ENCODE measurements at regions not wholly inside any gene's neighbourhood (a gene's known extent, or its start where the extent isn't known, plus 50 kb on each side); places are given as distances from the start of the nearest gene placed in this dataset.
A peak's percentile ranks its signal among the peaks of the same experiment; 100 is the strongest.

DNA sequence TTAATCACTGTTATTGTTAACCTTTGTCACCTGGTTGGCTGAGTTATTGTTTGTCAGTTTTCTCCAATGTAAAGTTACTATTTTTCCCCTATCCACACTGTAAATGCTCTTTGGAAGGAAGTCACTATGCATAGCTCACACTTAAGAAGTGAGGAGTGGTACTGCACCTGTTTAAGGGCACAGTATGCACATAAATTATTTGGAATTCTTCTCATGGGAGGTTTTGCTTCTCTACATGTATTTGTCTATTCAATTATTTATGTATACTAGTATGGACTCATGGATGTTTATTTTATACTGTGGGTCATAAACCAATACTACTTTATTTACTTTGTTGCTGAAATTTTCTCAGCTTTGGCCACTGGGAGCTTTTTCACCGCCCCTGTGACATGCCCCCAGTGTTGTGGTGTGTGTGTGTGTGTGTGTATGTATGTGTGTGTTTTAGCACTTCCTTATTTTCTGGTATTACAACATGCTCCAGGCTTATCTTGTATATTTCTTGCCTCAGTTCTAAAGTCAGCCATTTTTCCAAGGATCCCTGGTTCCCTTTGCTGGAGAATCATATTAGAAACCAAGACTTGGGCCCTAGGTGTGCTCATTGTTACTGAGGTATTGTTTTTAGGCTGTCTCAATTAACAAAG lies 290.5 kb downstream of the KBTBD8 start:
- DNase-seq (ENCODE audit: low read depth, low spot score) = no peak

DNA sequence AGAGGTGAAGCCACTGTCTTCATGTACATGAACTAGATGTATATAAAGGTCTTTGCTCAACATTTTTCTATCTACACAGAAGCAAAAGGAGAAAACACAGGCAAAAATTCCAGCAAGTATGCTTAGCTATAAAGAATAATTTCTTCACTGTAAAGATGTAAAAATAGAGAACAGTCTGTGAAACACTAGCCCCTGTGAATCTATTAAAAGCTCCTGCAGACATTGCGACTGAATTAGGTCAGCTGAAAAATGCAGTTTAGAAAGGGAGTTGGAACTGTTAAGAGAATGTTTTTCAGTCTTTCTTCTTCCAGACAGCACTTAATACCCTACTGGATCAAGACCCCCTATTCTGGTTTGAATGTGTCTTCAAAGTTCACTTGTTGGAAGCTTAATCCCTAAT lies 291.5 kb downstream of the KBTBD8 start:
- DNase-seq (ENCODE audit: low read depth, low spot score) = no peak

DNA sequence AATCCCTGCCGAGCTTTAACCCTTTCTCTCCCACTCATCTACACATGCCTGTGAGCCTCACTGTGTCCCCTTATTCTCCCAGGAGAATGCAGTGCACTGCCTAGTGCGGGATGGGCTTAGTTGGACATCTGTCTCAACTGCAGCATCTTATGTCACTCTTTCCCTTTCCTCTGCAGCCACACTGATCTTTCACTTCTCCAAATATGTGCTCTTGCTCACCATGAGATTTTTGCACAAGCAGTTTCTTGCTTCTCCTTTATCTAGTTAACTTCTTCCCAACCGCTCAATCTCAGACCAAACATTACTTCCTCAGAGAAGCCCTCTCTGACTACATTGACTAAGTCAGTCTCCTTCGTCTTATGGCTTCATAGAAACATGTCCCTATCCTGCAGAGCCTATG lies 292.3 kb downstream of the KBTBD8 start:
- DNase-seq (ENCODE audit: low read depth, low spot score) = no peak

DNA sequence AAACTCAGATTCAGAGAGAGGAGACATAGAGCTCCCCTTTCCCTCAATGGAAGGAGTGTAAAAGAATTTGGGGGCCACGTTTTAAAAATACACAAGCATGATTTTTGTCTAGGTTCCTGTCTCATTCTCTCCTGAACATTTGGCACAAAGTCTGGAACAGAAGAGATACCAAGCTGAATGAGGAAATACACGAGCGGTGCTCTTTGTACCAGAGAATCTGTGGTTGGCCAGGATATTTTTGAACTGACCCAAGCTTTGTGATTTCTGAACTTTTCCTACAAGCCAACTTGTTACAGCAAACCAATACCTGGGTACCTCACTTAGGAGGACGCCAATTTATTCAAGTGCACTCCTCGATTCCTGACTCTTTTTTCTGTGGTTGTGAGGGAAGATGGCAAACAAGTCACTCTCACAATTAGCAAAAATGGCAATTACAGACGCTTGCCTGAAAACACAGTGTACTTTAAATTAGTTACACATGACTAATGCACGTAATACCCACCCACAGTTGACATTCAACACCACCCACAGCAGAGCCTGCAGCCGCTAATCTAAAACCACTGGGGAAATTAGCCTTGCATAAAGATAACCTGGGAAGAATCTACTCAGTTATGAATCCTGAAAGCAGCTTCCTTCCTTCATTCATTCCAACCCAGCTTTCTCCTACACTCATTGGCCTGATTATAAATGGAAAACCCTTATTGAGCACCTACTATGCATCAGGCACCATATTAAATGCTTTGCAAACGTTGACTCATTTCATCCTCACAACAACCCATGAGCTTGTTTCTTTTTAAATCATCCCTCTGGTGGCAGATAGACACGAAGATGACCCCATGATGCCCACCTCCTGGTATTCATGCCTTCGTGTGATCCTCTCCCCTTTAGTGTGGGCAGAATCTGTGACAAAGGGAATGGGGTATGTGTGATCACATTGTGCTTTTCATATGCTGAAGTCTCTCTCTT lies 293.5 kb downstream of the KBTBD8 start:
- no peak for DNase-seq (ENCODE audit: low read depth, low spot score)

DNA sequence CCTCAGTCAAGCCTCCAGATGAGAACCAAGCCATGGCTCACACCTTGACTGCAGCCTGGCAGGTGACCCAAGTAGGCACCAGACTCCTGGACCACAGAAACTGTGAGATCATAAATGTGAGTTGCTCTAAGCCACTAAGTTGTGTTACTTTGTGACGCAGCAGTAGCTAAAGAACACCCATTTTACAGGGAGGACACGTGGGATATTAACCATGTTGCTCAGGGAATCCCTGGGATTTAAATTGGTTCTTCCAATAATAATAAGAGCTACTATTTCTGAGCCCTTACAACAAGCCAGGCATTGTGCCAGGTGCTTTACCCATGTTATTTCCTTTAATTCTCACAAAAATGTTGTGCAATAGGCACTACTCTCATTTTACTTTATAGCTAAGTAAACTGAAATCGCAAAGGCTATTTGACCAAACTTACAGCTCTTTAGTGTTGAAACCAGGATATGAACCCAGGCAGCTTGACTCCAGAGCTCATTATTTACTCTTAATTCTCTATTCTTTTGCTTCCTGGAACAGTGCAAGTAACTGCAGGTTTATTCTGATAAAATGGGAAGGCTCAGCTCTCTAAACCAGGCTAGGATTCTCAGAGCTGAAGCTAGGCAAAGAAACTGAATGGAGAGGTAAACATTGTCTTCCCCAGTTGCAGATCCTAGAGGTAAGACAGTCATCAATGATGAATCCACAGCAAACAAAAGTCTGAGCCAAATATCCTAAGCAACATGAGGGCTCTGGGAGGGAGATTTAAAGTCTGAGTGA lies 294.4 kb downstream of the KBTBD8 start:
- DNase-seq (ENCODE audit: low read depth, low spot score) = no peak

DNA sequence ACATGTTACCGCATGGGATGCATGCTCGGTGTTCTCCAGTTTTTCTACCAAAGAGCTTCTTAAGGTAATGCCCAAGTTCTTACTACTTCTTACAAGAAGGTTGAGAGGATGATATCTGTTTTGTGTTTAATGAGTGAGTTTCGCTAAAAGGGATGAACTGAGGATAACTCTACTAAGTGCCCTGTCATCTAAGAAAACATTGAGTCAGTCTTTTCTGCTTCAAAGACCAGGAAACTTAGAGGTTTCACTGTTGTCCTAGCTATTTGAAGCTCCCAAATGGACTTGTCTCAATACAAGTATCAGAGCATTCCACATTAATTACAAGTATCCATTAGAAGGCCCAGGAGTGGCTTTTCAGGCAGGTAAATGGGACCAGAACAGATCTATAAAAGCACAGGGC lies 296.2 kb downstream of the KBTBD8 start:
- DNase-seq (ENCODE audit: low read depth, low spot score) = no peak

DNA sequence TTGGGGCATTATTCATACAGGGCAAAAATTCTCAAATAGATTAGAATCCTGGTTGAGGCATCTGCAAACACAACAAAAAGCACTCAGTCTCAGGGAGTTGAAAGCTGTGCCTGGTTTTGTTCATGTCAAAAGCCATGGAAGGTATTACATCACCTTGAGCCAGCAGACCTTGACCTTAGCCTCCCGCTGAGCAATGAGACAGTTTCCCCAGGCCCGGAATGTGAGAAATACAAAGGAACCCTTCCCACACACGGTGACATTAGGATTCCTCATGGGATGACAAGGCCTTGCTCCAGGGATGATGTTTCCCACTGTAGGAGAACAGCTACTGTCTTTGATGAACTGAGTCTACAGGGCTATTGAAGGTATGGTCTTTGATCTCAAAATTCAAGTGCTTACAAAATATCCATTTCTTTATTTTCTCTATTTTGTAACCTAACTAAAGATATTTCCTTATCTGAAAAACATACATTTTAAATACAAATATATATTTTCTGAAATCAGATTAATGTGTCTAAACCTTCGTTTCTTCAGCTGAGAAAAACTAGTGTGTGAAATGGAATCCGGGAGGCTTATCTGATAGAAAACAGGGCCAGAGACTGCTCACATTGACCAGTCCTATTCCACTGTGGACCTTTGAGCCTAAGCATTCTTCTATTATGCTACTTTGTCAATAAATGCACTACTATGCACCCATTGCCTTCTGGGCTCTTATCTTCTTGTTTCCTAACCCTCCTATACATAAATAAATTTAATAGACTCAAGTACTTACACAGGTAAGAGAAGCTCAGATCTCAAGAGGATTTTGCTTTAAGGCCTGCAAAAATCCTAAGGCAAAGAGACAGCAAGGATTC lies 298.2 kb downstream of the KBTBD8 start:
- peak; percentile 78 for DNase-seq (ENCODE audit: low read depth, low spot score)

DNA sequence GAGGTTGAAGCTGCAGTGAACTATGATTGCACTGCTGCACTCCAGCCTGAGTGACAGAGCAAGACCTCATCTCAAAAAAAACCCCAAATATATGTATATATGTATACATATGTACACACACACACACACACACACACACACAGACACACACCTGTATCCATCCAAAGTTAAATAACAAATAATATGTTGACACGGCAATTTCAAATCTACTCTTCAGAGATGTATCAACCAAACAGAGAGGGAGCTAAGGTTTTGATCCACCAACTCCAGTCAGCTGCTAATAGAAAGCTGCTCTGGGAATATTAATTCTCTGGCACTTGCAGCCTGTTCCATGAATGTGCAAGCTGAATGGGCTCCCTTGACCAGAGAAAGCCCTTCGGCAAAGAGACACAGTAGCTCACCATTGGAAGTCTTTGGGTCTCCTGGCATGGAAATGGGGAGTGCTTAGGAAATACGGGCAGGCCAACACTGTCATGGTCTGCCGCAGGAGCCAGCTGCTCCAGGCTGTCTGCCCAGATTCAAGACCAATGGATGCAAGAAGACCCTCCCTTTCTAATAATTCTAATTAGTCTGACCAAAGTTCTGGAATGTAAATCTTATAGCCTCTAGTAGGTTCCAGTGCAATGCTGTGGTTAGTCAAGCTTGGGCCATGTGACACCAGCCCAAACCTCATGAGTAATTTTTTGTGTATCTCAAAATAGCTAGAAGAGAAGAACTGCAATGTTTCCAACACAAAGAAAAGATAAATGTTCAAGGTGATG lies 299.8 kb downstream of the KBTBD8 start:
- DNase-seq (ENCODE audit: low read depth, low spot score) = no peak

DNA sequence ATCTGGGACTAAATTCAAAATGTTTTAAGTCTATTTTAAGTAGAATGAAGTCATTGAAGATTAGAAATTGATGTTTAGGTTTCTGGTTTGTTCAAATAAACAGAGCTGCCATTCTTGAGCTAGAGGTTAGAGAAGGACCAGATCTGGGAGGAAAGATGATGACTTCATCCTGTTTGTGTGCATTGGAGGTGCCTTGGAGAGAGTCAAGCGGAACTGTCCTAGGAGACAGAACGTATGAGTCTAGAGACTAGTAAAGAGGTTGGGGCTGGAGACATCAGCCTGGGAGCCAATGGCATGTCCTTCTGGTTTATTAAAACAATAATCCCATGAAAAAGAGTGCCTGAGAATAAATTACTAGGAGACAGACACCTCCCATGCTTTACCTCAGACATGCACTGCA lies 303.4 kb downstream of the KBTBD8 start:
- no peak for DNase-seq (ENCODE audit: low read depth, low spot score)

DNA sequence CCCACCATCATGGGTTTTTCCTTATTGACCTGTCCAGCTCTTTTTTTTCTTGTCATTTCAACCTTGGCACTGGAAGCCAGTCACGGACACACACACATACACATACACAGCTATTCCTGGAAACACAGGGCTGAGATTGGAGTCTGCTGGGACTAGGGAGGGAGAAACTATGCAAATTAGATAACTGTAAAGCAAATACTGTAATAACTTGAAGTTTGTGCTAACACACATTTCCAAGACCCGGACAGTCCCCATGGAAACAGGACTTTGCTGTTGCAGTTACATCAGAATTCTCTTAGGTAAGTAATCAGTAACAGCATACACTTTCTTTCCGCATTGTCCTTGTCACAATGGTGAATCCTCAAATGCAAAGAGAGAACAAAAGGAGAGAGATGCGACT lies 304.4 kb downstream of the KBTBD8 start:
- no peak for DNase-seq (ENCODE audit: low read depth, low spot score)

DNA sequence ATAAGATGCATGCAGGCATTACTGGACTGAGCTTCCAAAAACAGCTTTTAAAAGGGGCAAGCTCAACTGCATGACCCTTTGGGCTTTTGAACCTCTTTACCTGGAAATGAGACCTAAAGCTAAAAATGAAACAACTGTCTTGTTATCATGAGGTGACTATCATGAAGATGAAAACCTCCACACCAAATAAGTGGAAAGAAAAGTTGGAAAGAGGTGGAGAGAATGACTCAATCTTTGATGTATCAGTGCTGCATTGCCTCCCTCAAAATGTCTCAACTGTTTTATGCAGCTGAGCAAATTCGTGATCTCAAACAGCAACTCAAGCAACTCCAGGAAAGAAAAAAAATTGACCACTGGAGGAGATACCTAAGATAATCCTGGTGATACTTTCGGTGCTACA lies 307.1 kb downstream of the KBTBD8 start:
- DNase-seq (ENCODE audit: low read depth, low spot score) = no peak

DNA sequence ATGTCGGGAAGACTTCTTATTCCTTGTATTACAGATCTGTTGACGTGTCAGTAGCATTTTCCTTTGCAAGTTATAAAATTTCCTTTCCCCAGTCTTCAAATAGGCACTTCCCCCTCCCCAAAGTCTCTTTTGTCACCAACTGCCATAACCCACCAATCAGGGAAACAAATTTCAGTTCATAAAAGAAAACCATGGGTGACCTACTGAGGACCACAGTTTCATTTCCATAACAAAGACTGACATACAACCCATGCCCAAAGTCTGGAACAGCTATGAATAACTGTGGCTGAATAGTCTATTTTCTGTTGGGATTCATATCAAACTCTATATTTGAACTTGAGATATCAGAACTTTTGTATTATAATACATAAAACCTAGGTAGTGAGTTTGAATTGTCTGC lies 307.8 kb downstream of the KBTBD8 start:
- DNase-seq (ENCODE audit: low read depth, low spot score) = no peak

DNA sequence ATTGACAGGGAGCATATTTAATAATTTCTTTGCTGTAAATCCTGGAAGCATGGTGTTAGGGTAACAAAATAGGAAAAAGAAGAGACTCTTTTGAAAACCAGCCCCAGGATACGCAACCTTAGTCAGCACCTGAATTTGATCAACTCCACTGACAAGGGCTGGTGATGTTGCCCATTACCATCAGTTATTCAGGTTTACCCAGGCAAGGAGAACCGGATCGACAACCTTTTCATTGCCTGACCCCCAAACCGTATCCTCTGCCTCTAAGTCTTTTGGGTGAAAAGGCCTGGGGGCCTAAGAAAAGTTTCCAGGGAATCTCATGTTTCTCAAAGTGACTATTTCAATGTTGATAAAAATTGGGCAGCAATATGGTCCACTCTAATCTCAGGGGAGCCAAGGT lies 313.3 kb downstream of the KBTBD8 start:
- DNase-seq (ENCODE audit: low read depth, low spot score) = no peak

DNA sequence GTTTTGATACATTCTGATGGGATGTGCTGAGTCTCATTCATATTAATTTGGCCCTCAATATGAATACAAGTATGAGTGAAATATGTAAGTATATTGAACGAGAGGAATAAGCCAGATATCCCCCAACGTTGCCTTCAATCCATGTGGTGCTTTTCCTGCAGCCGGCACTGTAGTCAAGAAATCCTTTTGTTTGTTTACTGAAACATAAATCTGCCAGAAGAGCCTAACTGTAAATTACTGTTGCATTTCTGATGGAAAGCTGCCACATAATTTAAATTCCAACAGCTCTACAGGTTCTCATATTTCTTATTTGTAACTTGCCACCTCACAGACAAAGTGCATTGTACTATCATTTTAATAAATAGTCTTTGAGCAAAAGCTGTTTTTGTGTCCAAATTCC lies 314.0 kb downstream of the KBTBD8 start:
- DNase-seq (ENCODE audit: low read depth, low spot score) = no peak

DNA sequence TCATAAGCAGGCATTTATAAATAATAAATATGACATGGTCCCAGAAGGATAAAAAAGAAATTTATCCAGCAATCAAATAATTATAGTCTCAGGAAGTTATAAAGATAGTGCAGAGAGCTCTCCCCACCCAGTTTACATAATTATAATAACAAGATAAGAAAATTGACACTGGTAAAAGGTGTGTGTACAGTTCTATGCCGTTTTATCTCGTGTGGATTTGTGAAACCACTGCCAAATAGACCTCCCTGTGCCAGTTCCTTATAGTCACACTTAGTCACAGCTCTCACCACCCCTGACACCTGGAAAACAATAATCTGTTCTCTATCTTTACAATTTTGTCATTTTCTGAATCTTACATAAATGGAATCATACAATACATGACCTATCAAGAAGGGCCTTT lies 320.1 kb downstream of the KBTBD8 start:
- no peak for DNase-seq (ENCODE audit: low read depth, low spot score)

DNA sequence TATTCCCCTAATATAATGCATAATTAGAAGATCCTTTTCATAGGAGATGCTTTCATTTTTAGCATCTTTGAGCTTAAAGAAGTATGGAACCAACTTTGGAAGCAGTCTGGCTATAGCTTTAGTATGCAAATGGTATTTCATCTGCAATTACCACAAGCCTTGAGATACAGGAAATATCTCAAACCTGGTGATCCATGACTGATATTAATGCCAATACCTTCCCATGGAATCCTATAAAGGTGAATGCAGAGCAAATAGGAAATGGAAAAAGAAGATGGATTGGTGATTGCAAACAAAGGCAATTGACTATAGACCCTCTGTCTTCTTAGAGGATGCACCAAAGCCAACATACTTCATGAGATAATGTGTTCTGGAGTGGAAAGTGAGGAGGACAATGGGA lies 326.4 kb downstream of the KBTBD8 start:
- no peak for DNase-seq (ENCODE audit: low read depth, low spot score)
